Calu3 (cell line): ENCODE measurements at regions not wholly inside any gene's neighbourhood (a gene's known extent, or its start where the extent isn't known, plus 50 kb on each side); places are given as distances from the start of the nearest gene placed in this dataset.
A peak's percentile ranks its signal among the peaks of the same experiment; 100 is the strongest.

Experiments
- BruUV-seq: library from RNA; stranded (reverse); fragments of 400-500 nt; replicated peaks from 2 replicates; lab custom pipeline; 2021; lab: Mats Ljungman, UMichigan
- CTCF ChIA-PET: fragments of 300-600 bp; sonication (Branson Sonifier 250); formaldehyde crosslinking; loops from one replicate; lab custom pipeline; 2022; ENCODE audit warnings: antibody characterized with exemption; lab: Charles Lee
- DNase-seq: peaks from one replicate; pipeline ENCODE4 v3.0.0; 2022
- H3K27ac Mint-ChIP-seq: one replicate; pipeline ENCODE4 v1.8.0; 2022; ENCODE audit warnings: mixed read lengths; ENCODE audit not compliant: unreplicated experiment
- H3K27me3 Mint-ChIP-seq: one replicate; pipeline ENCODE4 v1.8.0; 2022; ENCODE audit warnings: mixed read lengths; ENCODE audit not compliant: unreplicated experiment
- H3K36me3 Mint-ChIP-seq: one replicate; pipeline ENCODE4 v1.8.0; 2022; ENCODE audit warnings: mild to moderate bottlenecking, moderate library complexity, mixed read lengths; ENCODE audit not compliant: insufficient read depth, unreplicated experiment
- H3K4me1 Mint-ChIP-seq: one replicate; pipeline ENCODE4 v1.8.0; 2022; ENCODE audit warnings: mild to moderate bottlenecking, low read depth, mixed read lengths; ENCODE audit not compliant: unreplicated experiment
- H3K4me3 Mint-ChIP-seq: one replicate; pipeline ENCODE4 v1.8.0; 2022; ENCODE audit warnings: mild to moderate bottlenecking, low read depth, moderate library complexity, mixed read lengths; ENCODE audit not compliant: unreplicated experiment
- H3K9me3 Mint-ChIP-seq: one replicate; pipeline ENCODE4 v1.8.0; 2022; ENCODE audit warnings: low read depth, mixed read lengths; ENCODE audit not compliant: unreplicated experiment
- CTCF ChIP-seq: fragments of 200-600 bp; IDR thresholded peaks from one replicate; pipeline ENCODE4 v1.8.0; 2022; ENCODE audit warnings: antibody characterized with exemption; ENCODE audit not compliant: unreplicated experiment
- intact Hi-C: fragments of 100-400 bp; cut with micrococcal nuclease; formaldehyde crosslinking; loops from one replicate; pipeline ENCODE4 v1.10.0; 2022; ENCODE audit not compliant: unreplicated experiment

GRCh38 chr2:198478361-198478760, 674.0 kb downstream of the PLCL1 start:
- Mint-ChIP-seq H3K36me3 (no peaks in the 10 kb centered on the region), H3K9me3 (no peaks in the 10 kb centered on the region), H3K27me3 (no peaks in the 10 kb centered on the region), H3K27ac (no peak overlapping the region), H3K4me1 (no peaks in the 10 kb centered on the region), H3K4me3 (no peak overlapping the region)
- TF ChIP-seq CTCF = no peak
- intact Hi-C loops = no loop called here
- no TSS peak for BruUV-seq
- no peak for DNase-seq
- CTCF ChIA-PET = no interaction called here

GRCh38 chr2:198476007-198476406, 671.6 kb downstream of the PLCL1 start:
- Mint-ChIP-seq H3K9me3 (no peaks in the 10 kb centered on the region), H3K4me1 (no peaks in the 10 kb centered on the region), H3K36me3 (no peaks in the 10 kb centered on the region), H3K4me3 (no peak overlapping the region), H3K27ac (no peak overlapping the region), H3K27me3 (no peaks in the 10 kb centered on the region)
- intact Hi-C loops = no loop called here
- DNase-seq = no peak
- TF ChIP-seq CTCF = no peak
- BruUV-seq = no TSS peak
- CTCF ChIA-PET = no interaction called here

GRCh38 chr2:198471291-198471690, 666.9 kb downstream of the PLCL1 start:
- Mint-ChIP-seq H3K27me3 (no peaks in the 10 kb centered on the region), H3K36me3 (no peaks in the 10 kb centered on the region), H3K4me1 (no peaks in the 10 kb centered on the region), H3K27ac (no peak overlapping the region), H3K9me3 (peaks cover 2% of the 10 kb centered on the region), H3K4me3 (no peak overlapping the region)
- intact Hi-C loops = no loop called here
- CTCF ChIA-PET = interaction anchor here (0.7 kb wide), 1 partner anchor 14 kb away, joined by 3 read pairs; no protein-coding TSS in a partner anchor
- DNase-seq = peak; percentile 3
- peak; percentile 39 for TF ChIP-seq CTCF
- no TSS peak for BruUV-seq

- no TSS peak for BruUV-seq
- no peaks in the 10 kb centered on the region for H3K36me3 Mint-ChIP-seq
- no peaks in the 10 kb centered on the region for H3K4me1 Mint-ChIP-seq
- H3K27ac Mint-ChIP-seq = no peak overlapping the region
- DNase-seq = no peak
- no peak overlapping the region for H3K4me3 Mint-ChIP-seq
- CTCF ChIA-PET = interaction anchor here (0.7 kb wide), 1 partner anchor 854 kb away, joined by 3 read pairs; no protein-coding TSS in a partner anchor
- intact Hi-C loops = no loop called here
- no peaks in the 10 kb centered on the region for H3K27me3 Mint-ChIP-seq
- no peak for TF ChIP-seq CTCF
- peaks cover 2% of the 10 kb centered on the region for H3K9me3 Mint-ChIP-seq
These were observed 663.7 kb downstream of the PLCL1 start for GRCh38 chr2:198468136-198468535.
